MG63 (cell line): ENCODE measurements at regions not wholly inside any gene's neighbourhood (a gene's known extent, or its start where the extent isn't known, plus 50 kb on each side); places are given as distances from the start of the nearest gene placed in this dataset.

Experiments
- DNase-seq: peaks from one replicate; pipeline ENCODE4 v3.0.0-alpha.2; 2020
- H3K27me3 ChIP-seq: fragments of 250-450 bp; sonication (Bioruptor Pico); 2 replicates; pipeline ENCODE4 v1.5.1; 2020; ENCODE audit warnings: mild to moderate bottlenecking, moderate library complexity
- H3K36me3 ChIP-seq: fragments of 250-450 bp; sonication (Bioruptor Pico); 2 replicates; pipeline ENCODE4 v1.5.1; 2020; ENCODE audit warnings: mild to moderate bottlenecking, moderate library complexity
- H3K4me3 ChIP-seq: fragments of 250-450 bp; sonication (Bioruptor Pico); 2 replicates; pipeline ENCODE4 v1.5.1; 2020; ENCODE audit warnings: mild to moderate bottlenecking, moderate library complexity
- H3K9me3 ChIP-seq: fragments of 250-450 bp; sonication (Bioruptor Pico); 2 replicates; pipeline ENCODE4 v1.5.1; 2020; ENCODE audit warnings: mild to moderate bottlenecking, moderate library complexity

GRCh38 chr20:52383995-52384621, 192.5 kb upstream of the ZFP64 start:
- no peak for DNase-seq
- H3K9me3 ChIP-seq: no peaks in the 10 kb centered on the region
- H3K27me3 ChIP-seq: no peaks in the 10 kb centered on the region
- no peaks in the 10 kb centered on the region for H3K36me3 ChIP-seq
- no peak overlapping the region for H3K4me3 ChIP-seq

GRCh38 chr20:52382933-52383332, 191.4 kb upstream of the ZFP64 start:
- Histone ChIP-seq H3K36me3 (no peaks in the 10 kb centered on the region), H3K27me3 (no peaks in the 10 kb centered on the region), H3K9me3 (no peaks in the 10 kb centered on the region), H3K4me3 (no peak overlapping the region)
- no peak for DNase-seq

GRCh38 chr20:52379723-52380336, 188.3 kb upstream of the ZFP64 start:
- Histone ChIP-seq H3K36me3 (no peaks in the 10 kb centered on the region), H3K4me3 (no peak overlapping the region), H3K9me3 (no peaks in the 10 kb centered on the region), H3K27me3 (no peaks in the 10 kb centered on the region)
- DNase-seq: peak; percentile 6

- H3K27me3 ChIP-seq: no peaks in the 10 kb centered on the region
- no peak overlapping the region for H3K4me3 ChIP-seq
- no peaks in the 10 kb centered on the region for H3K36me3 ChIP-seq
- DNase-seq: no peak
- H3K9me3 ChIP-seq: no peaks in the 10 kb centered on the region
Measured at GRCh38 chr20:52372169-52372568, 180.6 kb upstream of the ZFP64 start.

GRCh38 chr20:52365688-52366087, 174.1 kb upstream of the ZFP64 start:
- DNase-seq: no peak
- H3K27me3 ChIP-seq: 0 out of 2 replicates have a peak, but pooled peaks cover 4% of the 10 kb centered on the region

GRCh38 chr20:52364405-52364804, 172.8 kb upstream of the ZFP64 start:
- Histone ChIP-seq H3K36me3 (no peaks in the 10 kb centered on the region), H3K27me3 (0 out of 2 replicates have a peak, but pooled peaks cover 6% of the 10 kb centered on the region), H3K9me3 (no peaks in the 10 kb centered on the region), H3K4me3 (no peak overlapping the region)
- DNase-seq: no peak

More at GRCh38 chr20:52365688-52366087, 174.1 kb upstream of the ZFP64 start:
- H3K4me3 ChIP-seq: no peak overlapping the region
- H3K36me3 ChIP-seq: no peaks in the 10 kb centered on the region
- H3K9me3 ChIP-seq: no peaks in the 10 kb centered on the region

GRCh38 chr20:52361650-52362049, 170.1 kb upstream of the ZFP64 start:
- Histone ChIP-seq H3K4me3 (no peak overlapping the region), H3K36me3 (no peaks in the 10 kb centered on the region), H3K9me3 (no peaks in the 10 kb centered on the region), H3K27me3 (0 out of 2 replicates have a peak, but pooled peaks cover 6% of the 10 kb centered on the region)
- no peak for DNase-seq

- no peak overlapping the region for H3K4me3 ChIP-seq
- no peaks in the 10 kb centered on the region for H3K36me3 ChIP-seq
- peaks cover 2% of the 10 kb centered on the region; the same call in 1 of the 2 replicates for H3K27me3 ChIP-seq
- DNase-seq: no peak
- no peaks in the 10 kb centered on the region for H3K9me3 ChIP-seq
Measured at GRCh38 chr20:52349806-52350205, 158.2 kb upstream of the ZFP64 start.

GRCh38 chr20:52348434-52348833, 156.9 kb upstream of the ZFP64 start:
- Histone ChIP-seq H3K36me3 (no peaks in the 10 kb centered on the region), H3K27me3 (peaks cover 2% of the 10 kb centered on the region; the same call in 1 of the 2 replicates), H3K9me3 (no peaks in the 10 kb centered on the region), H3K4me3 (no peak overlapping the region)
- no peak for DNase-seq

- Histone ChIP-seq H3K27me3 (peaks cover 2% of the 10 kb centered on the region; the same call in 1 of the 2 replicates), H3K4me3 (no peak overlapping the region), H3K9me3 (no peaks in the 10 kb centered on the region), H3K36me3 (no peaks in the 10 kb centered on the region)
- DNase-seq: no peak
Measured at GRCh38 chr20:52346797-52347196, 155.2 kb upstream of the ZFP64 start.

GRCh38 chr20:52342913-52343312, 151.3 kb upstream of the ZFP64 start:
- Histone ChIP-seq H3K4me3 (no peak overlapping the region), H3K9me3 (no peaks in the 10 kb centered on the region), H3K36me3 (no peaks in the 10 kb centered on the region), H3K27me3 (no peaks in the 10 kb centered on the region)
- no peak for DNase-seq

GRCh38 chr20:52340036-52340634, 148.6 kb upstream of the ZFP64 start:
- Histone ChIP-seq H3K4me3 (no peak overlapping the region), H3K27me3 (no peaks in the 10 kb centered on the region), H3K9me3 (no peaks in the 10 kb centered on the region), H3K36me3 (no peaks in the 10 kb centered on the region)
- peak; percentile 3 for DNase-seq

GRCh38 chr20:52332649-52333250, 141.2 kb upstream of the ZFP64 start:
- Histone ChIP-seq H3K4me3 (no peak overlapping the region), H3K27me3 (no peaks in the 10 kb centered on the region; the same call in 1 of the 2 replicates), H3K36me3 (no peaks in the 10 kb centered on the region), H3K9me3 (no peaks in the 10 kb centered on the region)
- DNase-seq: no peak

- no peaks in the 10 kb centered on the region; the same call in 1 of the 2 replicates for H3K27me3 ChIP-seq
- no peaks in the 10 kb centered on the region for H3K36me3 ChIP-seq
- H3K9me3 ChIP-seq: no peaks in the 10 kb centered on the region
- H3K4me3 ChIP-seq: no peak overlapping the region
- DNase-seq: no peak
Measured at GRCh38 chr20:52332230-52332629, 140.7 kb upstream of the ZFP64 start.

GRCh38 chr20:52331655-52332054, 140.1 kb upstream of the ZFP64 start:
- H3K36me3 ChIP-seq: no peaks in the 10 kb centered on the region
- H3K27me3 ChIP-seq: no peaks in the 10 kb centered on the region; the same call in 1 of the 2 replicates

GRCh38 chr20:52321396-52321795, 129.8 kb upstream of the ZFP64 start:
- no peak overlapping the region for H3K4me3 ChIP-seq
- DNase-seq: no peak
- 0 out of 2 replicates have a peak, but pooled peaks cover 2% of the 10 kb centered on the region for H3K27me3 ChIP-seq
- H3K9me3 ChIP-seq: no peaks in the 10 kb centered on the region
- H3K36me3 ChIP-seq: no peaks in the 10 kb centered on the region

More at GRCh38 chr20:52331655-52332054, 140.1 kb upstream of the ZFP64 start:
- DNase-seq: no peak
- no peak overlapping the region for H3K4me3 ChIP-seq
- H3K9me3 ChIP-seq: no peaks in the 10 kb centered on the region

GRCh38 chr20:52318651-52319050, 127.1 kb upstream of the ZFP64 start:
- Histone ChIP-seq H3K4me3 (no peak overlapping the region), H3K9me3 (no peaks in the 10 kb centered on the region), H3K36me3 (no peaks in the 10 kb centered on the region), H3K27me3 (peaks cover 6% of the 10 kb centered on the region; the same call in 1 of the 2 replicates)
- DNase-seq: no peak
